ENCODE measurements at regions not wholly inside any gene's neighbourhood (a gene's known extent, or its start where the extent isn't known, plus 50 kb on each side); places are given as distances from the start of the nearest gene placed in this dataset.

DNA sequence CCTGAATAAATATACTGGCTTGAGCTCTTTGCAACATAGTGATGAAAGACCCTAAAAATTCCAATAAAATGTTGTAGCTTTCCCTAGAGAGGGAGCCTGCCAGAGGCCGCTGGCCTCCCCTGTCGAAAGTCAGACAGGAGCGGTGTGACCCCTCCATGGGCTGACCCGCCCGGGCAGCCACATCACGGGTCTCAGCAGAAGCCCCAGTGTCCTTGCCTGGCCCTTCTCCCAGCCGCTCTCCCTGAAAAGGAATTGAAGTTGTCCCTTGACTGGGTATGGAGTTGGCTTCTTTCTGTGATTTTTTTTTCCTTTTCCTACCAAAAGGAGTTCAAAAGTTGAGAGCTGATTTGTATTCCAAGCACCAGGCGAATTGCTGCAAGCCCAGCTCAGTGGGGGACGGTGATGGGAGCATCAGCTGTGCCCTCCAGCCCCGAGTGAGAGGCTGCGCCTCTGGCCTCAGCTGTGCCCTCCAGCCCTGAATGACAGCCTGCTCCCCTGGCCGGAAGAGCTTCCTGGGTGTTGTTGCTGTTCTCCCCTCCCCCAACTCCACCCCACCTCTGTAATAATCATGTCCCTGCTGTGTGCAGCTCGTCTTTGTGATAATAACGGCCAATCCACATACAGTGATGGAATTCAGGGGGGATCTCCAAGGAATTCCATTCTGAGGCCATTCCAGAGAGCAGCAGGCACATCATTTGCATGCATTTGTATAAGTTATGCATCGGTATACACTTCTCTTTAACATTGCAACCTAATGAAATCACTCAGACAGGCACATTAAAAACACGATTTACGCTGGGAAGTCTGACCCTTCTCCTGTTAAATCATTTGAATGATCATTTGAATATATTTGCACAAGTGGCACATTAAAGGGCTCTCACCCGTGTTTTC, 501.0 kb downstream of the EIPR1 start:
- 68 to 75% methylated on average over 18 of the region's 18 CpGs for WGBS, 2 donors
- intact Hi-C loops (cut with DNase I) = no loop called here
- TF ChIP-seq POLR2A (IDR thresholded peaks at IDR 0.05) (no peak), POLR2AphosphoS5 (IDR thresholded peaks at IDR 0.05) (no peak), EP300 (IDR thresholded peaks at IDR 0.05) (no peak)
- TF ChIP-seq, protein P1, sequence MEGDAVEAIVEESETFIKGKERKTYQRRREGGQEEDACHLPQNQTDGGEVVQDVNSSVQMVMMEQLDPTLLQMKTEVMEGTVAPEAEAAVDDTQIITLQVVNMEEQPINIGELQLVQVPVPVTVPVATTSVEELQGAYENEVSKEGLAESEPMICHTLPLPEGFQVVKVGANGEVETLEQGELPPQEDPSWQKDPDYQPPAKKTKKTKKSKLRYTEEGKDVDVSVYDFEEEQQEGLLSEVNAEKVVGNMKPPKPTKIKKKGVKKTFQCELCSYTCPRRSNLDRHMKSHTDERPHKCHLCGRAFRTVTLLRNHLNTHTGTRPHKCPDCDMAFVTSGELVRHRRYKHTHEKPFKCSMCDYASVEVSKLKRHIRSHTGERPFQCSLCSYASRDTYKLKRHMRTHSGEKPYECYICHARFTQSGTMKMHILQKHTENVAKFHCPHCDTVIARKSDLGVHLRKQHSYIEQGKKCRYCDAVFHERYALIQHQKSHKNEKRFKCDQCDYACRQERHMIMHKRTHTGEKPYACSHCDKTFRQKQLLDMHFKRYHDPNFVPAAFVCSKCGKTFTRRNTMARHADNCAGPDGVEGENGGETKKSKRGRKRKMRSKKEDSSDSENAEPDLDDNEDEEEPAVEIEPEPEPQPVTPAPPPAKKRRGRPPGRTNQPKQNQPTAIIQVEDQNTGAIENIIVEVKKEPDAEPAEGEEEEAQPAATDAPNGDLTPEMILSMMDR (IDR thresholded peaks at IDR 0.05) = no peak

DNA sequence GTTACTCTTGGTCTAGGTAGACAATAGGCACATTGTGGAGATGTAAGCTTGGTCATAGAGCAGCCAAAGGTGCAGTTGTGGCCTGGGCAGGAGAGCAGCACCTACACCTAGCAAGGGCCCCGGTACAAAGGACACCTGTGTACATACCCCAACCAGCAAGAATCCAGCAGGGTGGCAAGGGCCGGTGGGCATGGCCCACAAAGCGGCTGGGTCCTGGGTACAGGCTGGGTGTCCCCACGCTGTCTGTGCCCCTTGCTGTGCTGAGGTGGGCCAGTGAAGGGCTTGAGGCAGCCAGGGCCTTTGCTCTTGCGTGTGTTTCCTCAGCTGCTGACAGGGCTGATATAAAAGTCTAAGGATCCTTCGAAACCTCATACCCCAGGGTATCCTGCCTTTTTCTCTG, 501.8 kb downstream of the EIPR1 start:
- Histone ChIP-seq H3K27ac (no peak overlapping the region), H3K36me3 (no peaks in the 10 kb centered on the region), H3K9me3 (no peaks in the 10 kb centered on the region), H3K4me3 (no peak overlapping the region), H3K4me1 (no peaks in the 10 kb centered on the region), H3K27me3 (no peaks in the 10 kb centered on the region)
- DNase-seq = no peak
- 89 to 92% methylated on average over 6 of the region's 6 CpGs for WGBS, 2 donors
- intact Hi-C loops (cut with DNase I) = no loop called here
- TF ChIP-seq EP300 (IDR thresholded peaks at IDR 0.05) = no peak
- TF ChIP-seq, protein P1 (IDR thresholded peaks at IDR 0.05) = no peak
- no peak for TF ChIP-seq POLR2AphosphoS5 (IDR thresholded peaks at IDR 0.05)
- no peak for TF ChIP-seq POLR2A (IDR thresholded peaks at IDR 0.05)

More for the DNA sequence above, 501.0 kb downstream of the EIPR1 start:
- H3K4me3 ChIP-seq = no peak overlapping the region
- no peak for DNase-seq
- H3K27ac ChIP-seq = no peak overlapping the region
- H3K36me3 ChIP-seq = no peaks in the 10 kb centered on the region
- H3K27me3 ChIP-seq = no peaks in the 10 kb centered on the region
- no peaks in the 10 kb centered on the region for H3K9me3 ChIP-seq
- H3K4me1 ChIP-seq = no peaks in the 10 kb centered on the region

DNA sequence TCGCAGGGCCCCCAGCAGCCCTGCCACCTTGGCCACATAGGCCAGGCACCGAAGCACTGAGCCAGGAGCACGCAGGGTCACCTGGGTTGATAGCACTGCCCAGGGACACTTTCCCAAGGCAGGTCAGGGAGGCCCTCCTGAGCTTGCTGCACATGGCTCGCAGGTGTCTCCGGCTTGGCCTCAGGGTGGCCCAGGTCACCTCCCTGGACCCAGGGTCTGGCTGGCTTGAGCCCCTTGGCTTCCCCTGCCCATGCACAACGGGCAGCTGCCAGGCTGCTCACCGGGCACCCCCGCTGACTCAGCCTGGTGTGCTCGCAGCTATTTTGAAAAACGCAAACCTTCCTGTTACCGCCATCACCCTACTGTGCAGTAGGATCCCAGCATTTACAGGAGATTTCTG, 502.3 kb downstream of the EIPR1 start:
- 93 to 94% methylated on average over 11 of the region's 11 CpGs for WGBS, 2 donors
- no peak overlapping the region for H3K4me3 ChIP-seq
- H3K4me1 ChIP-seq = no peaks in the 10 kb centered on the region
- TF ChIP-seq POLR2AphosphoS5 (IDR thresholded peaks at IDR 0.05) = no peak
- no peak for TF ChIP-seq POLR2A (IDR thresholded peaks at IDR 0.05)
- TF ChIP-seq, protein P1 (IDR thresholded peaks at IDR 0.05) = no peak
- TF ChIP-seq EP300 (IDR thresholded peaks at IDR 0.05) = no peak
- intact Hi-C loops (cut with DNase I) = no loop called here
- no peaks in the 10 kb centered on the region for H3K9me3 ChIP-seq
- no peak for DNase-seq
- H3K27ac ChIP-seq = no peak overlapping the region
- no peaks in the 10 kb centered on the region for H3K27me3 ChIP-seq
- no peaks in the 10 kb centered on the region for H3K36me3 ChIP-seq

DNA sequence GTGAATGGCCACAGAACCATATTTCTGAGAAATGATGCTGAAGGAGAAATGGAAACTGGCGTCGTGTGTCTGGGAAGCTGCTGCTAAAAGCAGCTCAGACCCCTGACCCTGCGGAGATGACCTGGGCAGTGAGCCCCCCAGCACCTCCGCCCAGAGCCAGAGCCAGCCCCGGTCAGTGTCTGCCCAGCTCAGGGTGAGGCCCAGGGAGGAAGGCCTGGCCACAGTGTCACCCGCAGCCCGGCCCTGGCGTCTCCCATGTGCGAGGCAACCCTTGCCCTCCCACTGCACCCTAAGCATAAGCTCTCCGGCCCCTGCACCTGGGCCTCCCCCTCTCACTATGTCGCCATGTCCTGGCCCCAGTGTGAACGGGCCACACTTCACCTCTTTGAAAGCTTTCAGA, 502.8 kb downstream of the EIPR1 start:
- TF ChIP-seq EP300 (IDR thresholded peaks at IDR 0.05) = no peak
- 85 to 88% methylated on average over 12 of the region's 12 CpGs for WGBS, 2 donors

DNA sequence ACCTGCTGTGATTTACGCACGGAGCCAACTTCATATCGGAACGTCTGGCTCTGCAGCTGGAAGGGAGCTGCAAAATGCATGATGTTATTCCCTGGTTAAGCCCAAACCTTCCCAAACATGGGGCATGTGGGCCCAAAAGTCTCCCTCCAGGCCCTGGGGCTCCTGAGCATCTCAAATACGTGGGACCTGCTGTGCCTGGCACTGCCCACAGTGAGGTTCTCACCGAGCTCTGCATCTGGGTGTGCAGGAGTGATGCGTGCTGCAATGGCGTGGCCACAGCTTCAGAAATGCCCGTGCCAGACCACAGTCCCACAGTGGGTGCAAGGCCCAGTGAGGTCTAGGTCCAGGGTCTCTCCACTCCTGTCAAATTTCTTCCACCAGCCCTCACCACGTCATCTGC, 503.3 kb downstream of the EIPR1 start:
- no peak overlapping the region for H3K27ac ChIP-seq
- H3K27me3 ChIP-seq = no peaks in the 10 kb centered on the region
- no peaks in the 10 kb centered on the region for H3K9me3 ChIP-seq
- 81% methylated on average over 10 of the region's 10 CpGs for WGBS, 2 donors
- intact Hi-C loops (cut with DNase I) = no loop called here
- H3K4me1 ChIP-seq = no peaks in the 10 kb centered on the region
- no peak for DNase-seq
- no peak for TF ChIP-seq POLR2AphosphoS5 (IDR thresholded peaks at IDR 0.05)
- TF ChIP-seq, protein P1 (IDR thresholded peaks at IDR 0.05) = no peak
- TF ChIP-seq POLR2A (IDR thresholded peaks at IDR 0.05) = no peak
- TF ChIP-seq EP300 (IDR thresholded peaks at IDR 0.05) = no peak
- no peaks in the 10 kb centered on the region for H3K36me3 ChIP-seq
- H3K4me3 ChIP-seq = no peak overlapping the region

More for the DNA sequence above, 502.8 kb downstream of the EIPR1 start:
- DNase-seq = no peak
- Histone ChIP-seq H3K27ac (no peak overlapping the region), H3K4me1 (no peaks in the 10 kb centered on the region), H3K9me3 (no peaks in the 10 kb centered on the region), H3K4me3 (no peak overlapping the region), H3K27me3 (no peaks in the 10 kb centered on the region), H3K36me3 (no peaks in the 10 kb centered on the region)
- intact Hi-C loops (cut with DNase I) = no loop called here

Data from sigmoid colon (tissue), 6 donors.